Stimulated activated CD8-positive, alpha-beta memory T cell treated with anti-CD3 and anti-CD28 coated beads, Interleukin-4, amount 100 ng/mL, for 4 hours (primary cell): ENCODE measurements at regions not wholly inside any gene's neighbourhood (a gene's known extent, or its start where the extent isn't known, plus 50 kb on each side); places are given as distances from the start of the nearest gene placed in this dataset.
"Not testable (repeated sequence)": the region's sequence is repeated elsewhere in the genome, so short reads cannot be mapped to it uniquely, and the experiment has no call there.

Experiments used
- DNase-seq, 2 donors: peaks; one replicate each; pipeline ENCODE4 v3.0.0-alpha.2; 2020; ENCODE audit warnings: low read depth in 2 of 2, low spot score in 1 of 2

DNA sequence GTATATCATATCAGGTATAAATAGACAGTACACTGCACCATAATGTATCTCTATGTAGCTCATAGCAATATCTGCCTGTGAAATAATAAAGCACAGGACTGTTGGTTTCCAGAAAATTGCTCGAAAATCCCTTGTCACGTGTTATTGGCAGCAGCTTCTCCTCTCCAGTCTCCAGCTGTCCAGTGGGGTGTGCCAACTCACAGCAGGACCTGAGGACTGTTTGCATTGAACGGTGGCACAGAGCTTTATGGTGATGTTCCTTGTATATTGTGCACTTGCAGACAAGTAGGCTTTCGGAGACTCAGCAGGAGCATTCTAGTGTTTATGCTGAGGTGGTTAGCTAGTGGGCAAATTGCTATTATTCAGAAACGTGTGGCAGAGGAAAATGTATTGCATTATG, 182.2 kb upstream of the ATP5MC3 start:
- DNase-seq: no peak

DNA sequence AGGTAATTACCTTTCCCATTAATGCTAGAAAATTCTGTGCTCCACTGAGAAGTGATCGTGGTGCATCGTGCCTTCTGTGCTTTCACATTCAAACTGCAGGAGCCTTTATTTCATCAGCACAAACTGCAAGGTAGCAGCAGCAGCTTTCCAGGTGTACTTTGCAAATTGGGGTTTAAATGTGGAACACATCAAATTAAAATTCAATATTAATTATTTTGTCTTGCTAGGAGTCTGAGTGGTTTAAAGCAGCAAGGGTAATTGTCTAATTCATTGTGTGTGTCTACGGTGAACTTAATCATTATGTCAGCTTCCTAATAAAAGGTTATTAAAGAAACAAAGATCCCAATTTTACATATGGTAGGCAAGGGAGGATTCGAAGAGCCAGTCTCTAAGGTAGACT, 180.8 kb upstream of the ATP5MC3 start:
- no peak for DNase-seq

DNA sequence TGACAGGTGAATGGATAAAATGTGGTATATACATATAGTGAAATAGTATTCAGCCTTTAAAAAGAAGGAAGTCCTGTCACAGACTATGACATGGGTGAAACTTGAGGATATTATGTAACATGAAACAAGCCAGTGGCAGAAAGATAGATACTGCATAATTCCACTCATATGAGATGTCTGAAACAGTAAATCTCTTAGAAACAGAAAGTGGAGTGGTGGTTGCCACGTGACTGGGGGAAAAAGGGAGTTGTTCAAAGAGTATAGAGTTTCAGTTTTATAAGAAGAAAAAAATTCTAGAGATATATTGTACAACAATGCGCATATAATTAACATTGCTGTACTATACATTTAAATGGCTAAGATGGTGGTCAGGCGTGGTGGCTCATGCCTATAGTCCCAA, 178.2 kb upstream of the ATP5MC3 start:
- DNase-seq: no peak

- DNase-seq: no peak
Measured at GRCh38 chr2:175356901-175357300, 175.4 kb upstream of the ATP5MC3 start.

DNA sequence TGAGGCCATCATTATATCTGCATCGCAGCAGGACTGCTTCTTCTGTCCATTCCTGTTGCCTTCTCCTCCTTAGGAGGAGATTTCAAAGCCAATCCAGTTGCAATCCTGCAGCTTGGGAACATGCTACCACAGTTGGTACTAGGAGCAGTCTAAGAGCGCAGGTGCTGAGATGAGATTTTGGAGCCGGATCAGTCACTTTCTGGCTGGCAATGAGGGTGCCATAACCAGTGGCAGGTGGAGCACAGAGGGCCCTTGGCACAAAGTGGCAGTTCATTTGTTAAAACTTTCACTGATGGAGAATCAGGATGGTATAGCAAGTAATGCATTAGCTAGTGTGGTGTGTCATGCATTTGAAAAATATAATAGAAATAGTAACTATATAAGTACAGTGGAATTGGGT, 173.7 kb upstream of the ATP5MC3 start:
- DNase-seq: no peak

GRCh38 chr2:175353275-175353674, 171.8 kb upstream of the ATP5MC3 start:
- no peak for DNase-seq

- DNase-seq: no peak
Measured at GRCh38 chr2:175351512-175351911, 170.0 kb upstream of the ATP5MC3 start.

DNA sequence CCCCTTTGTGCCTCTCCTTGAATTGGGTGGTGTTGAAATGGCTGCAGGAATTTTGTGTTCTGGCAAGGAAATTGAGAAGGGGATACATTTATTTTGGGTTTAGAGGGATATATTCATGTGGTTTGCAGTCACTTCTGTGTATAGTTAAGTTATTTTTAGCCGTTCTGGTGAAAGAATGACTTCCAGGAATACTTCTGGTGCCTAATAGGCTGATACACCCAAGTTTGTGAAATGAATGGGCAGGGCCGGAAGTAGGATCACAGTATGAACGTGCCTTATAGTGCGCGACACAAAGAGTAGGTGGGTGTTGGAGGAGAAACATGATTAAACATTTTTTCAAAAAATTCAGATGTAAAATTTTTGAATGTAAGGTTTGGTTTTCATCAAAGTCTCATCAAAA, 168.6 kb upstream of the ATP5MC3 start:
- no peak for DNase-seq

DNA sequence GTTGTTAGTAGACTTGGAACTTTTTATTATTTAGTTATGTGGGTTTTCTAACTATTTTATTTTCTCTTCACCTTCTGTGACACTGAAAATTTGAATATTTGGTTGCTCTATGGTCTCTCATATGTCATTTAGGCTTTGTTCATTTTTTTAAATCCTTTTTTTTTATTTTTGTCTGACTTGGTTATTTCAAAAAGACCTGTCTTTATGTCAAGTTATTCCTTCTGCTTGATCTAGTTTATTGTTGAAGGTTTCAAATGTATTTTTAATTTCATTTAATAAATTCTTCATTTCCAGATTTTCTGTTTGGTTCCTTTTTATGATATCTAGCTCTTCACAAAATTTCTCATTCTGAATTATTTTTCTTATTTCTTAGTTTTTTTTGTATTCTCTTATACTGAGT, 160.6 kb upstream of the ATP5MC3 start:
- no peak for DNase-seq

- DNase-seq: no peak
Measured at GRCh38 chr2:175330195-175330594, 148.7 kb upstream of the ATP5MC3 start.

- DNase-seq: no peak
Measured at GRCh38 chr2:175326801-175327200, 145.3 kb upstream of the ATP5MC3 start.

DNA sequence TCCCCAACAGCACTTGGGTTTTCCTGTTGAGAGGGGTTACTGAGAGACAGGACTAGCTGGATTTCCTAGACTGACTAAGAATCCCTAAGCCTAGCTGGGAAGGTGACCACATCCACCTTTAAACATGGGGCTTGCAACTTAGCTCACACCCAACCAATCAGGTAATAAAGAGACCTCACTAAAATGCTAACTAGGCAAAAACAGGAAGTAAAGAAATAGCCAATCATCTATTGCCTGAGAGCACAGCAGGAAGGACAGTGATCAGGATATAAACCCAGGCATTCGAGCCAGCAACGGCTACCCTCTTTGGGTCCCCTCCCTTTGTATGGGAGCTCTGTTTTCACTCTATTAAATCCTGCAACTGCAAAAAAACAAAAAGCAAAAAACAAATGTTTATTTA, 144.7 kb upstream of the ATP5MC3 start:
- DNase-seq: not testable (repeated sequence)

DNA sequence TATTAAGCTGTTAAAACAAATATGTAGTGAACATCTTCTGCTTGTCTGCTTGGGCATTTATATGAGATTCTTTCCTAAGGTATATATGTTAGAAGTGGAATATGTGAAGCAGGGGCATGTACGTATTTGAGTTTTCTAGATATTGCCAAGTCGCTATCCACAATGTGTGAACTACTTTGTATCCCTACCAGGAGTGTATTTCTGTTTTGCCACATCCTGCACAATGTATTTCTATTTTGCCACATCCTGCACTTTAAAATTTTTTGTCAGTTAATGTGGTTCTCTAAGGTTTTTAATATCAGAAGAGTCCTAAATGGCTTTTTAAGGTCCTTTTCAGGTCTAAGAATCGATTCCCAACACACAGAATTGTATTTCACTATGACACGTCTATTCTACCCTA, 141.7 kb upstream of the ATP5MC3 start:
- no peak for DNase-seq

- DNase-seq: no peak
Measured at GRCh38 chr2:175318542-175318941, 137.0 kb upstream of the ATP5MC3 start.

- DNase-seq: no peak
Measured at GRCh38 chr2:175317751-175318150, 136.2 kb upstream of the ATP5MC3 start.

GRCh38 chr2:175312137-175312536, 130.6 kb upstream of the ATP5MC3 start:
- DNase-seq: no peak

GRCh38 chr2:175310813-175311504, 129.4 kb upstream of the ATP5MC3 start:
- DNase-seq: no peak

DNA sequence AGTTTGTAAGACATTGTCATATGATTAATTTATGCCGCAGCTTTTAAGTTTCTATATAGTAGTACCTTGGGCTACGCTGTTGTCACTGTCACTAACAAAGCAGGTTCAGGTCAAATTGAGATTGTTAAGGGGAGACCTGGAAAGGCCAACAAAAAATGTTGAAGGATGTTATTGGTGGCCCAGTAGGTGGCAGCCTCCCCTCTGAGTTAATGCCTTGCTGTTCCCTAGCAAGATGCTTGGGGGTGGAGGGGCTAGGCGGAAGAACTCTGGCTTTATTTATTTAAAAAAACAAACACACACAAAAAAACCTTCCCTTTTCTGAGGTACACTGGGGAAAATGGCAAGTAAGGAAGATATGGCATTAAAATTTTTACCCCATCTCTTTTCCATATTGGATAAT, 128.3 kb upstream of the ATP5MC3 start:
- no peak for DNase-seq

- DNase-seq: no peak
Measured at GRCh38 chr2:175308005-175308404, 126.5 kb upstream of the ATP5MC3 start.

GRCh38 chr2:175304541-175304940, 123.0 kb upstream of the ATP5MC3 start:
- DNase-seq: no peak

GRCh38 chr2:175293776-175294175, 112.3 kb upstream of the ATP5MC3 start:
- DNase-seq: no peak

DNA sequence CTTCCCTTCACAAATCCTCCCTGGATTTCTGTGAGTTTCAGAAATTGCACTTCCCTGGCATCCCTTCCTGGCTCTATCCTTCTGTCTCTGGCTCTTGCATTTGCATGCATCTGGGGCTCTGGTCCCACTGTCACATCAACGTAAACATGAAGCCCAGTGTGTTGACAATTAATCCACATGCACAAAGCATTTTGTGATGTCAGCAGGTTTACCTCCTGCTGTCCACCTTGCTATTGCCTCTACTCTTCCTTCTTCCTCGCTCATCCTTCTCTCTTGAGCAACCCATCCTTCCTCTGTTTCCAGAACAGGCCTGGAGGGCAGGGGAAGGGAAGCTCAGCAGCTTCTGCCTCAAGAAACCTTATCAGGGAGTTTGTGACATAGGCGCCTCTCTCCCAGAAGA, 111.7 kb upstream of the ATP5MC3 start:
- no peak for DNase-seq

GRCh38 chr2:175282886-175283285, 101.4 kb upstream of the ATP5MC3 start:
- DNase-seq: no peak

- no peak for DNase-seq
Measured at GRCh38 chr2:175282300-175282699, 100.8 kb upstream of the ATP5MC3 start.
